Natural killer cell treated with Interleukin-12 subunit alpha and Interleukin-12 subunit beta and Interleukin-15 and Interleukin-18, amount 100 ng/mL, for 72 hours (primary cell): ENCODE measurements at regions not wholly inside any gene's neighbourhood (a gene's known extent, or its start where the extent isn't known, plus 50 kb on each side); places are given as distances from the start of the nearest gene placed in this dataset.

Experiments
- ATAC-seq, 2 donors: fragments of 150-1000 bp; cut with Tn5 transposase in 1 of 2; sonication (Bioruptor Pico), chemical (Tn5 transposase) in 1 of 2; 2 replicates each; pipeline ENCODE4 v1.10.0; 2021
- DNase-seq: peaks from one replicate; pipeline ENCODE4 v3.0.0; 2022; ENCODE audit warnings: low spot score
- H3K27ac Mint-ChIP-seq, 2 donors: 1 replicate in 1 of 2; 2 replicates in 1 of 2; pipeline ENCODE4 v1.8.0; 2022; ENCODE audit warnings: mixed read lengths in 2 of 2, mild to moderate bottlenecking in 1 of 2, moderate library complexity in 1 of 2
- H3K27me3 Mint-ChIP-seq, 2 donors: 1 replicate in 1 of 2; 2 replicates in 1 of 2; pipeline ENCODE4 v1.8.0; 2022; ENCODE audit warnings: mixed read lengths in 2 of 2
- H3K36me3 Mint-ChIP-seq: one replicate; pipeline ENCODE4 v1.8.0; 2022; ENCODE audit warnings: mixed read lengths
- H3K4me1 Mint-ChIP-seq, 2 donors: 1 replicate in 1 of 2; 2 replicates in 1 of 2; pipeline ENCODE4 v1.8.0; 2022; ENCODE audit warnings: low read depth in 2 of 2, mixed read lengths in 2 of 2, mild to moderate bottlenecking in 1 of 2
- H3K4me3 Mint-ChIP-seq: one replicate; pipeline ENCODE4 v1.8.0; 2022; ENCODE audit warnings: mixed read lengths
- H3K9me3 Mint-ChIP-seq: 2 replicates; pipeline ENCODE4 v1.8.0; 2022; ENCODE audit warnings: mixed read lengths

DNA sequence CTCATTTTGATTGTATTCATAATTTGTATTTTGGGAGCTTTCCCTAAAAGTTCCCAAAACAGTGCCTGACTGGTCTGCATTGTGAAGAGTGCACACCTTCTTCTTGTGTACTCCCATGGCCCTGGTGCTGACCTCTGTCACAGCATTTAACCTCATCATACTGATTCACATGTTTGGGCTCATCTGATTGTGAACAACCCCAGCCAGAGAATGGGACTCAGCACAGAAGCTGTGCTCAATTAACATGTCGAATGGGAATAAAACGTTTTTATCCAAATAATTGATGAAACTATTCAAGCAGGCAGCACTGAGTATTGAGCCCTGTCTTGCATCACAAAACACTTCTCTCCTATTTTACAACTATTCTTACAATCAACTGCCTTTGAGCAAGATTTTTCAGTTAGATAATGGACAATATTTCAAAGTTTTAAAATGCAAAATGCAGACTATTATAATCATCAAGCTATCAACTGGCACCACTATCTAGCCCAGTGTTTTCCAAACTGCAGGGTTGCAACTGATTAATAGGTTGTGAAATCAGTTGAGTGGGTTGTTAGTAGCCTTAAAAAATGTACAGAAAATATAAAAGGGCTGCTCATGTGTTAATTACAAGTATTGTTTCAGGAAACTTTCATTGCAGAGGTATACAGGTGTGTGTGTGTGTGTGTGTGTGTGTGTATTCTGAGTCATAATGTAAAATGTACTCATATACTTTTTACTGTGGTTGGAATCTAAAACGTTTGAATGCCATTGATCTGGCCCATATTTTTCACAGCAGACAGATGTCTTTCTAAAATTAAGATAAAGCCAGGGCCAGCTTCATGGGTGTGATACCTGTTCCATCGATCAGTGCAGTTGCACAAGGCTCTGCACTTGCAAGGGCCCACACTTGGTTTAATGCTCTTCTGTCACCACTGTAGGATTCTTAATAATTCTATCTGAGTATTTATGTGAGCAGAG lies 190.5 kb downstream of the PIK3R1 start:
- Mint-ChIP-seq H3K4me1 (peaks cover 29 to 30% of the 10 kb centered on the region in 2 donors), H3K4me3 (peak overlapping the region; percentile 83), H3K27ac (peak overlapping the region; percentile 96 to 99), H3K36me3 (peaks cover 4% of the 10 kb centered on the region), H3K27me3 (no peaks in the 10 kb centered on the region), H3K9me3 (no peaks in the 10 kb centered on the region)
- ATAC-seq (peak; percentile 35 to 55), DNase-seq (no peak)

DNA sequence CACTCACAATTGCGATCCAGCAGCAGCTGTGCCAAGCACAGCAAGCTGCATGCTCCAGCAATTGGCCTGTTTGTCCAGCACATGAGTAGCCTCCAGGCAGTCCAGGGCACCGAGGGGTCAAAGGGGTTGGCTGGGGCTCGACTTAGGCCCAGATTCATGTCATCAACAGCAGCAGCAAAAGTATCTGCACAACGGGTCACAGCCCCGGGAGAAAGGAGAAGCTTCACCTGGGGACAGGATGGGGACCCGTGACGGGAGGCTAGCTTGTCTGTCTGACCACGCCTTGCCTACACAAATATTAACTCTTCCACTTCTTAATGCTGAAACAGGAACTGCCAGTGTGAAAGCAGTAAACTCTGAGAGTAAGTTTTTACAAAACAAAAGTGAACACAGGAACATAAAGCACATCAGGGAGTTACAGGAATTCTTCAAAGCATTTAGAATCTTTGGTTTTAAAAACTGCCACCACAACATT lies 191.2 kb downstream of the PIK3R1 start:
- Mint-ChIP-seq H3K27me3 (no peaks in the 10 kb centered on the region), H3K9me3 (no peaks in the 10 kb centered on the region), H3K27ac (peak overlapping the region; percentile 96 to 99), H3K4me3 (peak overlapping the region; percentile 83), H3K4me1 (peaks cover 29 to 30% of the 10 kb centered on the region in 2 donors), H3K36me3 (no peaks in the 10 kb centered on the region)
- DNase-seq = no peak
- ATAC-seq = peak; percentile 64

DNA sequence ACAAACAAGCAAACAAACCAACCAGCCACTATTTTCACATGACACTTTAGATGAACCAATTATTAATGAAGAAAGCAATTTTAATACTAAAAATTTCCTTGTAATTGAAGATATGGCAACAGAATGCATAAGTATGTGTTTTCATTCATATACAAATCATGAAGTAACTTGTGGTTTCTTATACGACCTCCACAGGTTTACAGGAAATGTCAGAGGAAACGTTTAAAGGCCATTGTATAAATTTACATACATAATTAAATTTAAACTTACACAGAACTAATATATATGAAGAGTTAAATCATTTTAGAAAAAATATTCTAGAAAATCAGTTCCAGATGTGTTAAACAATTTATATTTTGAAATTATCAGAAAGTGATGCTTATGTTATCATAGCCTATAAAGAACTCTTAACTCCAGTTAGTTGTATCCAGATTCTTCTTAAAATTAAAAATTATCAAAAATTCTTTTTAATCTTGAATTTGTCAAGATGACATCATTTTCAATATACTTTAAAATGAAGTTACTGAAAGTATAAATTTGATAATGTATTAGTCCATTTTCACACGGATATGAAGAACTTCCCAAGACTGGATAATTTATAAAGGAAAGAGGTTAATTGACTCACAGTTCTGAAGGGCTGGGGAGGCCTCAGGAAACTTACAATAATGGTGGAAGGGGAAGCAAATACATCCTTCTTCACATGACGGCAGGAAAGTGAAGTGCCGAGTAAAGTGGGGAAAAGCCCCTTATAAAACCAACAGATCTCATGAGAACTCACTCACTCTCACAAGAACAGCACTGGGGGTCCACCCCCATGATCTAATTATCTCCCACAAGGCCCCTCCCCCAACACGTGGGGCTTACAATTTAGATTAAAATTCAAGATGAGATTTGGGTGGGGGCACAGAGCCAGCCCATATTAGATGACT lies 192.0 kb downstream of the PIK3R1 start:
- ATAC-seq = no peak
- Mint-ChIP-seq H3K36me3 (no peaks in the 10 kb centered on the region), H3K27ac (peak overlapping the region; percentile 96 to 99)

DNA sequence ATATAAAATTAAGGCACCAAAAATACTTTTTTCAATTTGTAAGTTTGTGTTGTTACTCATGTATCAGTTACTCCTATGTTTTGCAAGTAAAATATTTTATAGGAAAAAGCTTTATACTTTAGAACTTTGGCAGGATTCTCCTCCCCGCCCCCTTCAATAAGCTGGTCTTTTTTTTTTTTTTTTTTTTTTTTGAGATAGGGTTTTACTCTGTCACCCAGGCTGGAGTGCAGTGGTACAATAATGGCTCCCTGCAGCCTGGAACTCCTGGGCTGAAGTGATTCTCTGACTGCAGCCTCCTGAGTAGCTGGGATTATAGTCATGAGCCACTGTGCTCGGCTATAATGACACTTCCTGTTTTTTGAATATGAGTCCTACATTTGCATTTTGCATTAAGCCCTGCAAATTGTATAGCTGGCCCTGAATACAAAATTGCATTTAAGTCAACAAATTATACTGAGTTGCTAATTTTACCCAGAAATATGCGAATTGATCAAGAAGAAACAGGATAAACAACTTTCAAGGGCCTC lies 192.9 kb downstream of the PIK3R1 start:
- Mint-ChIP-seq H3K9me3 (no peaks in the 10 kb centered on the region), H3K4me1 (peaks cover 29 to 33% of the 10 kb centered on the region in 2 donors), H3K27ac (peak overlapping the region; percentile 18 to 33), H3K36me3 (no peaks in the 10 kb centered on the region), H3K27me3 (no peaks in the 10 kb centered on the region), H3K4me3 (no peak overlapping the region)
- ATAC-seq (no peak), DNase-seq (no peak)

More for the DNA sequence above, 192.0 kb downstream of the PIK3R1 start:
- Mint-ChIP-seq H3K9me3 (no peaks in the 10 kb centered on the region), H3K4me3 (peak overlapping the region; percentile 83), H3K4me1 (peaks cover 29 to 30% of the 10 kb centered on the region in 2 donors), H3K27me3 (no peaks in the 10 kb centered on the region)
- no peak for DNase-seq

DNA sequence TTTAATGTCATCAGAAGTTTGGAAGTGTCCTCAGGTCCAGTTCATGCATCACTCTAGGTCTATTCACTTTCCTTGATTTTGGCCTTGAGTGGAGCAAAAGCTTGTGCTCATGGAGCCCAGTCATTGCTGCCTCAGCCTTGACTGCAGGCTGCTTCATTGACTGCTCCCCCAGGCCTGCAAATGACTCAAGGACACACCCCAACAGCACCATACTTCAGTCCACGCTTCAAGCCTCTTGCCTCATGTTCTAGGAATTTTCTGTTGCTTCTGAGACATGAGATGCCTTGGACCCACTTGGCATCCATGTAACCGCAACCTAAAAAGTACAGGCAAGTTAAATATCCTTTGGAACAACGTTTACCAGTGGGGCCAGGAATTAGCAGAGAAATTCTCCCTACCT lies 193.7 kb downstream of the PIK3R1 start:
- Mint-ChIP-seq H3K27ac (peak overlapping the region; percentile 18 to 33), H3K9me3 (no peaks in the 10 kb centered on the region), H3K4me1 (peaks cover 29 to 33% of the 10 kb centered on the region in 2 donors), H3K36me3 (no peaks in the 10 kb centered on the region), H3K4me3 (no peak overlapping the region), H3K27me3 (no peaks in the 10 kb centered on the region)
- DNase-seq = no peak
- ATAC-seq = no peak

DNA sequence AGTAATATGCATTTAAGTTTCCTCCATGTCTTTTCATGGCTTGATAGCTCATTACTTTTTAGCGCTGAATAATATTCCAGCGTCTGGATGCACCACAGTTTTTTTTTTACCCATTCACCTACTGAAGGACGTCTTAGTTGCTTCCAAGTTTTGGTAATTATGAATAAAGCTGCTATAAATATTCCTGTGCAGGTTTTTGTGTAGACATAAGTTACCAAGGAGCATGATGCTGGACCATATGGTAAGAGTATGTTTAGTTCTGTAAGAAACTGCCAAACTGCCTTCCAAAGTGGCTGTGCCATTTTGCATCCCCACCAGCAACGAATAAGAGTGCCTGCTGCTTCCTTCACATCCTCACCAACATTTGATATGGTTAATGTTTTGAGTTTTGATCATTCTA lies 195.6 kb downstream of the PIK3R1 start:
- ATAC-seq = no peak
- no peak overlapping the region for H3K4me3 Mint-ChIP-seq
- no peak for DNase-seq

DNA sequence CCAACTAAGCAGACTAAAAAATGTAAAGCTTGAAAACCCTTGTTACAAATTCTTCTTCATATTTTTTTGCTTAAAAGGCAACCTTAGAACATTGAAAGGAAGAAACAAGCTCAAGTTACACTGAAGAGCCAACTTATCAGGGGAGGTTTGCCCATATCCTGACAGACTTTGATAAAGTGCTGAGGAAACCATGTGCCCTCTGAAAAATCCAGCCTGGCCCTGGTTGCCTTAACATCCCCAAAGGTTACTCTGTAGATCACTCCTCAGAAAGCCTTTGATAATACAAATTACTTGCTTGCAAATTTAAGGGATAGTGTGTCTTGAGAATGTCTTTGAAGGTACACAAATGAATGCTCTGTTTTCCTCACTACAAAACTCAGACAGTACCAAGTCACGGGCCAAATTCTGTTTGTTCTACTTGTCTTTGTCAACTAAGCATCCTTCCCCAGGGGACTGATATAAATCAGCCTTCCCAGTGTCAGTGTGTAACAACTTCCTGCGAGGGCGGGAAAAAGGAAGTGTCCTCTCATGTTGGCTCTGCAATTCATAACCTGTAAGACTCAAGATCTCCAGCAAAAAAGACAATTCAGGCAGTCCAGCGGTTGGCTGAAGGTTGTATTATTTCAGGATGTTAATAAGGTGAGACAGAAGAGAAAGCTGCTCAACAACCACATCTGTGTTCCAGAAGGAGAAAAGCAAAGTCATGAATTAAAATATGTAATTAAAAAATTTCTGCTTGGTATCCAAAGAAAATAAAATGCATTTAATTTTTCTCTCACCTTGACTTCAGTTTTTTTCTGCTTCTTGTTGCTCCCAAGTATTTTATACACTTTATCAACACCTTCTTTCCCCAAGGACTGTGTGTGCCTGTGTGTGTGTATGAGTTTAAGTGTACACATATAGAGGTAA lies 199.9 kb downstream of the PIK3R1 start:
- no peaks in the 10 kb centered on the region for H3K27me3 Mint-ChIP-seq
- H3K4me1 Mint-ChIP-seq = peaks cover 12 to 23% of the 10 kb centered on the region in 2 donors
- H3K4me3 Mint-ChIP-seq = no peak overlapping the region
- DNase-seq (no peak), ATAC-seq (peak in 1 of 2 donors; percentile 41)
- no peaks in the 10 kb centered on the region for H3K36me3 Mint-ChIP-seq
- H3K9me3 Mint-ChIP-seq = no peaks in the 10 kb centered on the region
- H3K27ac Mint-ChIP-seq = peak overlapping the region in 1 of 2 donors; percentile 26

More for the DNA sequence above, 195.6 kb downstream of the PIK3R1 start:
- Mint-ChIP-seq H3K27me3 (no peaks in the 10 kb centered on the region), H3K4me1 (peaks cover 22 to 28% of the 10 kb centered on the region in 2 donors), H3K9me3 (no peaks in the 10 kb centered on the region), H3K27ac (no peak overlapping the region), H3K36me3 (no peaks in the 10 kb centered on the region)

DNA sequence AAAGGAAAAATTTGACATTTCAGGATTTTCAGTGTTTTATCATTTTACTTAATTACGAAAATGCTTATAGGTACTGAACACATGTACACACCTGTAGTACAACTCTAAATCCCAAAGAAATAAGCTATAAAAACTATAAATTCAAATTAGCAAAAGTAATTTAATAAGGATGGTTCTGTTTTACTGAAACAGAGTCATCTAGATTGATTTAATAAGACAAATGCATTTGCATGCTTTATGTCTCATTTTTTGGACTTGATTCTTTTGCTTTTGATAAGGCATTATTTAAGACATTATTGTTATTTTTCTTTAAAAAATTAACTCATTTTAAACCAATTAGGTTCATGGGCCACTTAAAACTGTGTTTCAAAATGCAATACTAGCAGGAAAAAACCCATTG lies 201.2 kb downstream of the PIK3R1 start:
- Mint-ChIP-seq H3K36me3 (no peaks in the 10 kb centered on the region), H3K9me3 (no peaks in the 10 kb centered on the region), H3K27ac (no peak overlapping the region), H3K27me3 (no peaks in the 10 kb centered on the region), H3K4me1 (peaks cover 14 to 29% of the 10 kb centered on the region in 2 donors), H3K4me3 (no peak overlapping the region)
- DNase-seq (no peak), ATAC-seq (no peak)

DNA sequence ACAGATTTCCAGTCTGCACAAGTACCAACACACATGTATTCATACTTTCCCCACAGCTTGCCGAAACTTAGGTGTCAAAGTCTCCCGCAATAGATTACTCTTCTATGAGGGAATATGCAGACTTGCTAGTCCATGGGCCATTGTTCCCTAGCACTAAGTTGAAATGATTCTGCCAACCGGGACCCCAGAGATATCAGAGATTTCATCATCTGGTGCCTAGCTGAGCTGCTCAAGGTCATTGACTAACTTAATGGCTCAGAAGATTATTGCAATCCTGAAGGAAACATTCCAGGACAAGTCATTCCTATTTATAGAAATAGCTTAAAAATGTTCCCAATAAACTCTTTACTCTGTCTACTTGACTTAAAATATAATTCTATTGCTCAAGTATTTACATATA lies 202.6 kb downstream of the PIK3R1 start:
- DNase-seq (no peak), ATAC-seq (no peak)
- Mint-ChIP-seq H3K36me3 (no peaks in the 10 kb centered on the region), H3K4me1 (peaks cover 29 to 36% of the 10 kb centered on the region in 2 donors), H3K4me3 (no peak overlapping the region), H3K27me3 (no peaks in the 10 kb centered on the region), H3K9me3 (no peaks in the 10 kb centered on the region), H3K27ac (no peak overlapping the region)

DNA sequence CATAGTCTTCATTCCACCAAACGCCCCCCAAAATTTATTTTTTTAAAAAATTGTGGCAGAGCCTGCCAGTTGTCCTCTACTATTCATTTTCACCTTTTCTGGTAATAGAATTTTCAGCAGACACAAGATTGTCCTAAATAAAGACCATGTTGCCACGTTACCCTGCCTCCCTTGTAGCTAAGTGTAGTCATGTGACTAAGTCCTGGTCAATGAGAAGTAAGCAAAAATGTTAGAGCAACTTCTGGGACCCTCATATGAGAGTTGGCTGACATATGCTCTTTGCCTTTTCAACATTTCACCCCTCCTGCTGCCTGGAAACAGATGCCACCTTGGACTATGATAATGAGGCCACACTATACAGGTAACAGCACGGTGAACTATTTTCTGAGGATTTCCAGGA lies 203.1 kb downstream of the PIK3R1 start:
- H3K36me3 Mint-ChIP-seq = no peaks in the 10 kb centered on the region
- H3K9me3 Mint-ChIP-seq = no peaks in the 10 kb centered on the region
- DNase-seq (no peak), ATAC-seq (no peak)
- H3K4me3 Mint-ChIP-seq = no peak overlapping the region
- no peak overlapping the region for H3K27ac Mint-ChIP-seq
- H3K27me3 Mint-ChIP-seq = no peaks in the 10 kb centered on the region
- peaks cover 34 to 41% of the 10 kb centered on the region in 2 donors for H3K4me1 Mint-ChIP-seq

DNA sequence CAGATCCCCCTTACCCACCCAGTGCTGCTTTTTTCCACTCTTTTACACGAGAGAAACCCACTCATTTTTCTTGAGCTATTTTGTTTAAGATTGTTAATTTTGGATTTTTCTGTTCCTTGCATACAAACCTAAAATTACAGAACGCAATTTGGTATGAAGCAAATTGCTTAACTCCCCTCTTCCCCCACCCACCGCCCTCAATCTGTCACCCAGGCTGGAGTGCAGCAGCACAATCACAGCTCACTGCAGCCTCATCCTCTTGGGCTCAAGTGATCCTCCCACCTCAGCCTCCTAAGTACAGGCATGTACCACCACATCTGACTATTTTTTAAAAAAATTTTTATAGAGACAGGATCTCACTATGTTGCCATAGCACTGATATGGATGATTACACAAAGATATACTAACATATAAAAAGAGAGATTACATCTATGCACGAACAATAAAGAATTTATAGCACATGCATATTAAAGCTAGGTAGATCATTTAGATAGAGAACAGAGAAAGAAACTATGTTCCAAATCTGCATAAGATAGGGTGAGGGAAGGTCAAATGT lies 203.6 kb downstream of the PIK3R1 start:
- Mint-ChIP-seq H3K36me3 (no peaks in the 10 kb centered on the region), H3K9me3 (no peaks in the 10 kb centered on the region), H3K4me3 (no peak overlapping the region), H3K4me1 (peaks cover 38 to 44% of the 10 kb centered on the region in 2 donors), H3K27ac (peak overlapping the region in 1 of 2 donors; percentile 36), H3K27me3 (no peaks in the 10 kb centered on the region)
- DNase-seq (no peak), ATAC-seq (no peak)

DNA sequence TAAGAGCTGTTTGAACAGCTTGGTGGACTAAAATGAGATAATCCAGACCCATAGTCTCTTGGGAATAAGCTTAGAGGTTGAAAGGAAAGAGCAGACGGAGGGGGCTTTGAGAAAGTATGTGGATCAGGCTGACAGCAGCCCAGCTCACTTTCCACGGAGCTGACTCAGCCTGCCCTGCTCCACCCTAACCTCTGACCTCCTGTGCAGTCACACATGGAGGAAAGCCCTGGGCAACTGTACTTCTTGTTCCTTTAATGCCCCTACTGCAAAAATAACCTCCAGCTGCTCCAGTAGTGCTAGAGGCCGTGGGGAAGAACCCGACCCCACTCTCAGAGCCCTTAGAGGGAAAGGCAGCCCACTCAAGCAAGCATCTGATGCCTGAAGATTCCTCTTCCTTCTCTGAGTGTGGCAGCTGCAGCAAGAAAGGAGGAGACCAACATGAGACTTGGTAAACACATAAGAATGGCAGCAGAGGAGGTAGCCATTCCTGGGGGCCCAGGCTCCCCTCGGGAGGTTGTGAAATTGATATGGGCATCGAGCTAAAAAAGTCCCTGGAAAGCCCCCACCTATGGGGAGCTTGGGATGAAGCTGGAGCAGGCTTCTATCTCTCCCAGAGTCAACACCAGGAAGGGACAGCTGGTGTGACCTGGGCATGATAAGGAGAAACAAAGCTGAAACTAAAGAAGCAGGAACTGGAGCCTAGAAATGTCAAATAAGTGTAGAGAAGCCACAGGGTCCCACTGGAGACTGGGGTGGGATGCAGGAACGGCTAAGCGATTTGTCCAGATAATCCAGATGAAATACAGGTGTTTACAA lies 204.3 kb downstream of the PIK3R1 start:
- no peak for ATAC-seq
- Mint-ChIP-seq H3K4me3 (no peak overlapping the region), H3K9me3 (no peaks in the 10 kb centered on the region), H3K27ac (peak overlapping the region in 1 of 2 donors; percentile 36), H3K36me3 (no peaks in the 10 kb centered on the region), H3K27me3 (no peaks in the 10 kb centered on the region), H3K4me1 (peaks cover 45 to 48% of the 10 kb centered on the region in 2 donors)
- DNase-seq = no peak
